Lung (tissue), 11 donors: ENCODE measurements at regions not wholly inside any gene's neighbourhood (a gene's known extent, or its start where the extent isn't known, plus 50 kb on each side); places are given as distances from the start of the nearest gene placed in this dataset.
"Not testable (repeated sequence)": the region's sequence is repeated elsewhere in the genome, so short reads cannot be mapped to it uniquely, and the experiment has no call there.

Experiments
- ATAC-seq: fragments of 200-7000 bp; cut with Tn5 transposase; one replicate; pipeline ENCODE4 v1.9.1; 2020; ENCODE audit warnings: moderate number of reproducible peaks; ENCODE audit not compliant: insufficient read depth, low FRiP score
- DNase-seq, 3 donors: peaks; one replicate each; pipeline ENCODE4 v3.0.0-alpha.2; 2013 to 2017
- H3K27ac ChIP-seq, 2 donors: one replicate each; pipeline ENCODE4 v1.5.1; 2013; ENCODE audit warnings: mild to moderate bottlenecking in 2 of 2, moderate library complexity in 2 of 2, control low read depth in 1 of 2, inconsistent platforms in 1 of 2, low read depth in 1 of 2, low read length in 1 of 2
- H3K27me3 ChIP-seq, 3 donors: one replicate each; pipeline ENCODE4 v1.5.1; 2013; ENCODE audit warnings: low read length in 2 of 3; ENCODE audit not compliant: control insufficient read depth in 3 of 3, insufficient read depth in 3 of 3
- H3K36me3 ChIP-seq, 4 donors: one replicate each; pipeline ENCODE4 v1.5.1; 2013; ENCODE audit warnings: low read length in 4 of 4, mild to moderate bottlenecking in 1 of 4, moderate library complexity in 1 of 4; ENCODE audit not compliant: control insufficient read depth in 4 of 4, insufficient read depth in 4 of 4
- H3K4me1 ChIP-seq, 5 donors: one replicate each; pipeline ENCODE4 v1.5.1; 2013; ENCODE audit warnings: low read length in 5 of 5, mild to moderate bottlenecking in 2 of 5, moderate library complexity in 1 of 5; ENCODE audit not compliant: control insufficient read depth in 5 of 5, insufficient read depth in 5 of 5
- H3K4me3 ChIP-seq: one replicate; pipeline ENCODE4 v1.5.1; 2013; ENCODE audit warnings: mild to moderate bottlenecking, control low read depth, moderate library complexity
- H3K9ac ChIP-seq, 2 donors: one replicate each; pipeline ENCODE4 v1.5.1; 2013; ENCODE audit warnings: low read length in 2 of 2, control low read depth in 1 of 2; ENCODE audit not compliant: insufficient read depth in 1 of 2
- H3K9me3 ChIP-seq, 4 donors: one replicate each; pipeline ENCODE4 v1.5.1; 2013; ENCODE audit warnings: low read length in 3 of 4, mild to moderate bottlenecking in 1 of 4, moderate library complexity in 1 of 4; ENCODE audit not compliant: control insufficient read depth in 4 of 4, insufficient read depth in 3 of 4
- CTCF ChIP-seq: IDR thresholded peaks from 2 replicates; pipeline ENCODE4 v1.5.1; 2012; ENCODE audit warnings: mild to moderate bottlenecking; ENCODE audit errors: control extremely low read depth, extremely low read depth
- WGBS, 2 donors: extraction: QIAGEN DNeasy Blood & Tissue Kit; methylation state at CpG; one replicate each; pipeline ENCODE4 v1.1.7; 2013; 5-methylcytosine and 5-hydroxymethylcytosine counted together
- donor health status: control.
- donor health status: control.
- donor health status: Bipolar disorder and iron deficiency.
- donor health status: healthy.
- donor health status: DM: yes; HTN: yes; CAD: no.

GRCh38 chr10:3655528-3655927, 129.5 kb downstream of the KLF6 start:
- no peak overlapping the region for H3K9ac ChIP-seq
- TF ChIP-seq CTCF = no peak
- H3K36me3 ChIP-seq = no peaks in the 10 kb centered on the region
- H3K27me3 ChIP-seq = peaks cover 0 to 3% (median 0%) of the 10 kb centered on the region in 3 donors
- no peak for DNase-seq
- WGBS, 2 donors = 25 to 58% methylated on average over 7 of the region's 7 CpGs
- H3K4me1 ChIP-seq = peaks cover 0 to 3% (median 0%) of the 10 kb centered on the region in 5 donors
- no peaks in the 10 kb centered on the region for H3K9me3 ChIP-seq
- ATAC-seq = no peak
- H3K27ac ChIP-seq = no peak overlapping the region
- H3K4me3 ChIP-seq = no peak overlapping the region

GRCh38 chr10:3654980-3655379, 130.0 kb downstream of the KLF6 start:
- Histone ChIP-seq H3K4me1 (peaks cover 0 to 3% (median 0%) of the 10 kb centered on the region in 5 donors), H3K4me3 (no peak overlapping the region), H3K27me3 (peaks cover 0 to 3% (median 0%) of the 10 kb centered on the region in 3 donors), H3K9ac (no peak overlapping the region), H3K36me3 (no peaks in the 10 kb centered on the region), H3K27ac (no peak overlapping the region), H3K9me3 (peaks cover 0 to 2% (median 0%) of the 10 kb centered on the region in 4 donors)
- no peak for ATAC-seq
- no peak for TF ChIP-seq CTCF
- DNase-seq = no peak
- 62 to 69% methylated on average over 1 of the region's 1 CpG for WGBS, 2 donors

- no peak overlapping the region for H3K27ac ChIP-seq
- H3K9ac ChIP-seq = no peak overlapping the region
- peaks cover 0 to 3% (median 0%) of the 10 kb centered on the region in 3 donors for H3K27me3 ChIP-seq
- H3K36me3 ChIP-seq = no peaks in the 10 kb centered on the region
- ATAC-seq (no peak), DNase-seq (no peak)
- H3K4me1 ChIP-seq = peaks cover 0 to 3% (median 0%) of the 10 kb centered on the region in 5 donors
- no peak overlapping the region for H3K4me3 ChIP-seq
- WGBS, 2 donors = 84 to 88% methylated on average over 2 of the region's 2 CpGs
- H3K9me3 ChIP-seq = peaks cover 0 to 2% (median 0%) of the 10 kb centered on the region in 4 donors
- TF ChIP-seq CTCF = no peak
These were observed 130.5 kb downstream of the KLF6 start for GRCh38 chr10:3654496-3654895.

- DNase-seq = peak in 1 of 3 donors; percentile 10
- WGBS, 2 donors = 75 to 100% methylated on average over 2 of the region's 2 CpGs
- H3K4me3 ChIP-seq, H3K4me1 ChIP-seq, H3K27me3 ChIP-seq, H3K9me3 ChIP-seq, ATAC-seq, H3K27ac ChIP-seq, H3K36me3 ChIP-seq, H3K9ac ChIP-seq: not testable (repeated sequence)
These were observed 131.7 kb downstream of the KLF6 start for GRCh38 chr10:3653303-3653702.
